ENCODE measurements at regions not wholly inside any gene's neighbourhood (a gene's known extent, or its start where the extent isn't known, plus 50 kb on each side); places are given as distances from the start of the nearest gene placed in this dataset.

DNA sequence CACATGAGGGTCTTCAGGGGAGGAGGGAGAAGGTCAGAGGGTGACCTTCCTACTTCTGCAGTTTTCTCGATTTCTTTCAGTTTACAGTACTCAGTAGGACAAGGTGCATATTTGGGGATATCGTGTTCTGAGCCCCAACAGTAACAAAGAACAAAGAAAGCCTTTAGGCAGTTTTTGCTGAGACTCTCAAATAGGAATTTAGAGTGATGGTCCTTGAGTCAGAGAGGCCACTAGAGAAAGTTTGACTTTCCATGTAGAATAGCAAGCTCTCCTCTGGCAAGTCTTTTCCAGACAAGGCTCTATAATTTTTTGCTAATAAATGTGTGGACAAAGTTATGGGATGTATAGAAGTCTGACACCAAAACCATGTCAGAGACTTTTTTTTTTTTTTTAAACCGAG lies 194.6 kb downstream of the TM9SF2 start:
- Histone ChIP-seq H3K79me2 (ENCODE audit: insufficient read depth, low read length) (no peaks in the 10 kb centered on the region), H3K27me3 (ENCODE audit: control insufficient read depth in 1 of 2, insufficient read depth in 2 of 2, low read length in 2 of 2) (no peaks in the 10 kb centered on the region), H3K4me1 (ENCODE audit: insufficient read depth, low read length) (peaks cover 26% of the 10 kb centered on the region), H3K9ac (ENCODE audit: insufficient read depth, low read depth, low read length) (no peak overlapping the region), H3K9me3 (ENCODE audit: low read length) (no peaks in the 10 kb centered on the region), H3K4me3 (replicated peaks in 1 of 3; ENCODE audit: insufficient read depth in 1 of 3, low read depth in 2 of 3, low read length in 3 of 3) (no peak overlapping the region), H3K4me2 (ENCODE audit: low read depth, low read length) (no peak overlapping the region), H4K20me1 (ENCODE audit: insufficient read depth, low read length) (no peaks in the 10 kb centered on the region), H3K36me3 (replicated peaks in 1 of 2; ENCODE audit: control insufficient read depth in 1 of 2, insufficient read depth in 2 of 2, low read length in 2 of 2) (no peaks in the 10 kb centered on the region), H2AFZ (ENCODE audit: low read length) (no peak overlapping the region), H3K27ac (ENCODE audit: extremely low read length, insufficient read depth, low read length) (no peak overlapping the region)
- in situ Hi-C loops (cut with HindIII; ENCODE audit: extremely low pct_ligation_motif_present, low pct_unique_long_range_greater_than_20kb), result no loop called here
- TF ChIP-seq, protein P1, sequence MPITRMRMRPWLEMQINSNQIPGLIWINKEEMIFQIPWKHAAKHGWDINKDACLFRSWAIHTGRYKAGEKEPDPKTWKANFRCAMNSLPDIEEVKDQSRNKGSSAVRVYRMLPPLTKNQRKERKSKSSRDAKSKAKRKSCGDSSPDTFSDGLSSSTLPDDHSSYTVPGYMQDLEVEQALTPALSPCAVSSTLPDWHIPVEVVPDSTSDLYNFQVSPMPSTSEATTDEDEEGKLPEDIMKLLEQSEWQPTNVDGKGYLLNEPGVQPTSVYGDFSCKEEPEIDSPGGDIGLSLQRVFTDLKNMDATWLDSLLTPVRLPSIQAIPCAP (CRISPR knock-in tag; IDR thresholded peaks at IDR 0.05; ENCODE audit: low read depth), result no peak
- no peak for TF ChIP-seq ZSCAN20 (CRISPR knock-in tag; IDR thresholded peaks at IDR 0.05; ENCODE audit: borderline replicate concordance)
- TF ChIP-seq TCF7 (IDR thresholded peaks at IDR 0.05; ENCODE audit: low read depth), result no peak
- no peak for TF ChIP-seq FOXP1 (IDR thresholded peaks at IDR 0.05)
- TF ChIP-seq FOXP1 (CRISPR knock-in tag; IDR thresholded peaks at IDR 0.05), result no peak
- TF ChIP-seq ZNF703 (CRISPR knock-in tag; IDR thresholded peaks at IDR 0.05; ENCODE audit: borderline replicate concordance), result no peak
- TF ChIP-seq ZSCAN9 (CRISPR knock-in tag; IDR thresholded peaks at IDR 0.05; ENCODE audit: borderline replicate concordance), result no peak
- no peak for TF ChIP-seq REXO4 (CRISPR knock-in tag; IDR thresholded peaks at IDR 0.05; ENCODE audit: borderline replicate concordance)
- no peak for TF ChIP-seq CENPX (CRISPR knock-in tag; IDR thresholded peaks at IDR 0.05)
- TF ChIP-seq RFXANK (CRISPR knock-in tag; IDR thresholded peaks at IDR 0.05), result no peak
- TF ChIP-seq ZNF160 (CRISPR knock-in tag; IDR thresholded peaks at IDR 0.05), result no peak
- no TSS peak for BruUV-seq (replicated peaks)
- ATAC-seq (no peak), DNase-seq (ENCODE audit: low spot score) (no peak), FAIRE-seq (no peak)
- CTCF ChIA-PET (ENCODE audit: low intra/inter-chr PET ratio, low total read pairs), result no interaction called here
- WGBS (ENCODE audit: low lambda C conversion rate), result 25% methylated on average over 3 of the region's 3 CpGs
- intact Hi-C loops (cut with micrococcal nuclease; ENCODE audit: unreplicated experiment), result no loop called here
- POLR2A ChIA-PET, result no interaction called here
